Heart left ventricle (tissue), 16 donors: ENCODE measurements at regions not wholly inside any gene's neighbourhood (a gene's known extent, or its start where the extent isn't known, plus 50 kb on each side); places are given as distances from the start of the nearest gene placed in this dataset.

Source experiments
- ATAC-seq, 4 donors: fragments of 200-7000 bp; cut with Tn5 transposase; one replicate each; pipeline ENCODE4 v1.9.1; 2020 to 2022; ENCODE audit warnings: moderate library complexity in 4 of 4, mild to moderate bottlenecking in 3 of 4, moderate number of reproducible peaks in 1 of 4
- DNase-seq, 5 donors: peaks; one replicate each; pipeline ENCODE4 v3.0.0-alpha.2; 2020
- H3K27ac ChIP-seq, 12 donors: fragments of 200-600 bp; sonication (generic) in 4 of 12; one replicate each; pipeline versions ENCODE4 v1.5.0 to v1.8.0; 2016 to 2022; ENCODE audit warnings: mild to moderate bottlenecking in 2 of 12
- H3K27me3 ChIP-seq, 9 donors: fragments of 200-600 bp; sonication (generic) in 2 of 9; one replicate each; pipeline versions ENCODE4 v1.5.1 to v1.8.0; 2016 to 2022; ENCODE audit warnings: mild to moderate bottlenecking in 3 of 9
- H3K36me3 ChIP-seq, 9 donors: fragments of 200-600 bp; sonication (generic) in 2 of 9; one replicate each; pipeline versions ENCODE4 v1.5.0 to v1.8.0; 2018 to 2022; ENCODE audit warnings: mild to moderate bottlenecking in 2 of 9
- H3K4me1 ChIP-seq, 12 donors: fragments of 200-600 bp; sonication (generic) in 4 of 12; one replicate each; pipeline versions ENCODE4 v1.5.0 to v1.8.0; 2016 to 2022; ENCODE audit warnings: mild to moderate bottlenecking in 3 of 12
- H3K4me3 ChIP-seq, 12 donors: fragments of 200-600 bp; sonication (generic) in 4 of 12; one replicate each; pipeline versions ENCODE4 v1.5.0 to v1.8.0; 2017 to 2022; ENCODE audit warnings: mild to moderate bottlenecking in 9 of 12, moderate library complexity in 4 of 12
- H3K9me3 ChIP-seq, 12 donors: fragments of 200-600 bp; sonication (generic) in 4 of 12; one replicate each; pipeline versions ENCODE4 v1.5.0 to v1.8.0; 2016 to 2022; ENCODE audit warnings: mild to moderate bottlenecking in 1 of 12
- POLR2A ChIP-seq, 2 donors: fragments of 450-650 bp; IDR thresholded peaks; one replicate each; pipeline ENCODE4 v1.6.1; 2017; ENCODE audit warnings: antibody characterized with exemption in 2 of 2, mild to moderate bottlenecking in 2 of 2, moderate library complexity in 2 of 2
- WGBS, 4 donors: extraction: QIAGEN DNeasy Blood & Tissue Kit in 2 of 4; methylation state at CpG; one replicate each; pipeline versions ENCODE4 v1.1.5 to v1.1.7; 2013 to 2018; 5-methylcytosine and 5-hydroxymethylcytosine counted together
- intact Hi-C, 10 donors: fragments of 100-400 bp; cut with DNase I; formaldehyde crosslinking; loops; one replicate each; pipeline versions ENCODE4 v1.11.1 to v1.14.2; 2022
- TF ChIP-seq, protein P1 (sequence below), 12 donors: fragments of 200-600 bp; sonication (generic) in 4 of 12; IDR thresholded peaks; one replicate each; pipeline versions ENCODE4 v1.5.0 to v1.8.0; 2018 to 2022; ENCODE audit warnings: antibody characterized with exemption in 12 of 12, mild to moderate bottlenecking in 5 of 12
- donor health status: ischemic (EF 13 %, LVEDD 7.1; RV severe dilation, severe dysfunction).
- donor health status: healthy with polysubstance abuse.
- donor health status: DM: no; HTN: yes; CAD: no.
- donor health status: DM: no; HTN: no; CAD: no.
- donor health status: ischemic (EF 25% LVEDD 6.9; RV normal size, moderate dysfunction).
- donor health status: ischemic (EF 25% LVEDD 5.7; RV mildly dilated, moderate dysfunction).
- donor health status: healthy.
- donor health status: DM: yes; HTN: yes; CAD: no.
- donor health status: ischemic (EF 35%, LVEDD 5.7; RV mildly dilated, moderate dysfunction).
- donor health status: nonischemic (EF 11% LVEDD 7.7; RV severe dilation, severe dysfunction).
- donor health status: DM: yes; HTN: yes; CAD: no.
- donor health status: PGD.
- donor health status: ischemic (EF 29% LVEDD 5.4; RV normal size, mild dysfunction).
- donor health status: nonischemic (EF 23%, LVEDD 6.1; RV moderate dilation, normal function).

DNA sequence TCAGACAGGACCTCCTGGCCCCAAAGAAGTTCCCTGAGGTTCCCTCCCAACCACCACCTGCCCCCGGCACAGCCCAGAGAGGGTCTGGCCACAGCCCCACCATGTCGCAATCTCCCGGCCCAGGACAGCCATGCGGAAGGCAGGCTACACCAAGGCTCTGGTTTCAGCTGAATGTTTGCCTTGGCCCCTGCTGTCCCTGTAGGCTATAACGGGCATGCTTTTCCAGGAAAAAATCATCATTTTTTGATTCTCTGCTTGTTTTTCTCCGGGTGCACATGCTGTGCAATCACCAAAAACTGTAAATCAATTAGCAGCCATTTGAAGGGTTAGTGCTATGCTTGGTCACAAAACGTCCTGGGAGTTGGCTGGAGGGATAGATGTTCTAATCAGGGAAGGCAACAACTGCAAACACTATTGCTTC lies 142.7 kb upstream of the IGF1R start:
- ATAC-seq (peak in 2 of 4 donors; percentile 29 to 54), DNase-seq (peak in 1 of 5 donors; percentile 37)
- TF ChIP-seq POLR2A (IDR thresholded peaks at IDR 0.05) = no peak
- TF ChIP-seq, protein P1, sequence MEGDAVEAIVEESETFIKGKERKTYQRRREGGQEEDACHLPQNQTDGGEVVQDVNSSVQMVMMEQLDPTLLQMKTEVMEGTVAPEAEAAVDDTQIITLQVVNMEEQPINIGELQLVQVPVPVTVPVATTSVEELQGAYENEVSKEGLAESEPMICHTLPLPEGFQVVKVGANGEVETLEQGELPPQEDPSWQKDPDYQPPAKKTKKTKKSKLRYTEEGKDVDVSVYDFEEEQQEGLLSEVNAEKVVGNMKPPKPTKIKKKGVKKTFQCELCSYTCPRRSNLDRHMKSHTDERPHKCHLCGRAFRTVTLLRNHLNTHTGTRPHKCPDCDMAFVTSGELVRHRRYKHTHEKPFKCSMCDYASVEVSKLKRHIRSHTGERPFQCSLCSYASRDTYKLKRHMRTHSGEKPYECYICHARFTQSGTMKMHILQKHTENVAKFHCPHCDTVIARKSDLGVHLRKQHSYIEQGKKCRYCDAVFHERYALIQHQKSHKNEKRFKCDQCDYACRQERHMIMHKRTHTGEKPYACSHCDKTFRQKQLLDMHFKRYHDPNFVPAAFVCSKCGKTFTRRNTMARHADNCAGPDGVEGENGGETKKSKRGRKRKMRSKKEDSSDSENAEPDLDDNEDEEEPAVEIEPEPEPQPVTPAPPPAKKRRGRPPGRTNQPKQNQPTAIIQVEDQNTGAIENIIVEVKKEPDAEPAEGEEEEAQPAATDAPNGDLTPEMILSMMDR (IDR thresholded peaks at IDR 0.05) = no peak
- Histone ChIP-seq H3K27me3 (peaks cover 0 to 53% (median 10%) of the 10 kb centered on the region in 9 donors), H3K27ac (no peak overlapping the region), H3K4me3 (no peak overlapping the region), H3K36me3 (no peaks in the 10 kb centered on the region), H3K9me3 (no peaks in the 10 kb centered on the region), H3K4me1 (no peaks in the 10 kb centered on the region)
- 59 to 72% (median 67%) methylated on average over 7 of the region's 7 CpGs for WGBS, 4 donors
- intact Hi-C loops = no loop called here

DNA sequence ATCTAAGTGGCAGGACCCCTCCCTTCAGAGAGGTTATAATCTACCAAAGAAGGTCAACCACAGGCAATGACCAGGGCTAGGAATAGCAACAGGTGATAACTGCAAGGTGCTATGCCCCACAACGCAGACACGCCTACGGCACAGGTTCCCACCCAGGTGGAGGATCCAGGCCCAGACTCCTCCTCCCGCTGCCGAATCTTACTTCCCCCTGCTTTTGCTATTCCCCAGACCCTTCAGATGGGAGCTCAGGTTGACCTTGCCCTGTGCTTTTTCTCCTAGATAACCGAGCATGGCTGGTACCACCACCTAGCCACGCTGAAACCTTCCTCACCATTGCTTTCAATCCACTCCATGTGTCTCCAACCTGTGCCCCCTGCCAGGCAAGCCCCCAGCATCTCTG lies 142.2 kb upstream of the IGF1R start:
- ATAC-seq (no peak), DNase-seq (no peak)
- Histone ChIP-seq H3K4me3 (no peak overlapping the region), H3K4me1 (no peaks in the 10 kb centered on the region), H3K9me3 (no peaks in the 10 kb centered on the region), H3K27ac (no peak overlapping the region), H3K27me3 (peaks cover 0 to 50% (median 10%) of the 10 kb centered on the region in 9 donors), H3K36me3 (no peaks in the 10 kb centered on the region)
- WGBS, 4 donors = 85 to 90% (median 88%) methylated on average over 7 of the region's 7 CpGs
- intact Hi-C loops = no loop called here
- no peak for TF ChIP-seq POLR2A (IDR thresholded peaks at IDR 0.05)
- TF ChIP-seq, protein P1 (IDR thresholded peaks at IDR 0.05) = no peak

DNA sequence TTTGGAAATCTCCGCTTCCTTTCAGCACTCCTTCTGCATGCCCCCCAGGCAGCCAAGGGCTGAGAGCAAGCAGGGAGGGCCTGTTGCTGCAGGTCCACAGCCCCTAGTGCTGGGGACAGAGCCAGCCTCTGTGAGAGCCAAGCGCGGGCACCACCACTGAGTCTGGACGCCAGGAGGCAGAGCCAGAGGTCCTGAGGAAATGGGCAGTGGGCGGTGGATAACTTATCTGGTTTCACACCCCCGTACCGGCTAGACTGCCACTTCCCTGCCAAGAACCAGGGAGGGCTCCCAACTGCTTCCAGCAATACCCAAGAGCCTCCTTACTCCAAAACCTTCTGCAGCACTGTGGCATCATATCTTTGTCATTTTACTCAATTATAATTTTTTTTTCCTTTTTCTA lies 141.6 kb upstream of the IGF1R start:
- no peak for TF ChIP-seq POLR2A (IDR thresholded peaks at IDR 0.05)
- TF ChIP-seq, protein P1 (IDR thresholded peaks at IDR 0.05) = no peak
- no peak for DNase-seq
- peaks cover 0 to 46% (median 6%) of the 10 kb centered on the region in 9 donors for H3K27me3 ChIP-seq
- no peaks in the 10 kb centered on the region for H3K36me3 ChIP-seq
- no peak overlapping the region for H3K27ac ChIP-seq
- intact Hi-C loops = no loop called here
- H3K4me3 ChIP-seq = no peak overlapping the region
- ATAC-seq = no peak
- no peaks in the 10 kb centered on the region for H3K9me3 ChIP-seq
- 40 to 51% (median 48%) methylated on average over 7 of the region's 7 CpGs for WGBS, 4 donors
- no peaks in the 10 kb centered on the region for H3K4me1 ChIP-seq

DNA sequence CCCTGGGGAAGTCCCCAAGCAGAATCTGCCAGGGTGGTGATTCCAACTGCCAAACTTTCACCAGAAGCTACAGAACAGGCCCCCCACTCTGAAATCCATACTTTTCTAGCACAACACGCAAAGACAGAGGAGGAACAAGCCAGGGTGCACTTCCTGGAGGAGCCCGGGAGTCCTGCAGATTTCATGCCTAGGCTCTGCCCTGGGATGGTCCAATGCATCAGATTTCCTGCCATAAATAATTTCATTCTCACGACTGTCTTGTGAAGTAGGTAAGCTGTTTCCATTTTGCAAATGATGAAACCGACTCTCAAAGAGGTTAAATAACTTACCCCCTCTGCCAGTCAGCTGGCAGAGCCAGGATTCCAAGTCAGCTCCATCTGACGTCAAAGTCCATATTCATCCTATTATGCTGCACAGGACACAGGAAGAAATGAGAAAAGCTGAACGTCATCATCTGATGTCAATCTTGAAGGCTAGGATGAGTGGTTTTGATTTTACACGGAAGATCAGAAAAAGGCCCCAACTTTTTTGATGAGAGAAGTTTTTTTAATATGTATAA lies 134.8 kb upstream of the IGF1R start:
- Histone ChIP-seq H3K4me3 (no peak overlapping the region), H3K4me1 (no peaks in the 10 kb centered on the region), H3K27ac (no peak overlapping the region), H3K36me3 (no peaks in the 10 kb centered on the region), H3K9me3 (no peaks in the 10 kb centered on the region), H3K27me3 (peaks cover 0 to 11% (median 0%) of the 10 kb centered on the region in 9 donors)
- intact Hi-C loops = loop anchor here in 4 of 10 donors (10.0 kb wide), 4 partner anchors 261 to 391 kb away; no protein-coding TSS in a partner anchor
- no peak for TF ChIP-seq POLR2A (IDR thresholded peaks at IDR 0.05)
- TF ChIP-seq, protein P1 (IDR thresholded peaks at IDR 0.05) = no peak
- WGBS, 4 donors = 64 to 72% (median 67%) methylated on average over 7 of the region's 7 CpGs
- ATAC-seq (no peak), DNase-seq (no peak)
